ENCODE measurements at regions not wholly inside any gene's neighbourhood (a gene's known extent, or its start where the extent isn't known, plus 50 kb on each side); places are given as distances from the start of the nearest gene placed in this dataset.

GRCh38 chr13:52931131-52931530, 82.7 kb upstream of the PCDH8 start:
- in situ Hi-C loops (cut with MboI) (no loop called here), intact Hi-C loops (cut with micrococcal nuclease) (no loop called here)
- Histone ChIP-seq H2AFZ (ENCODE audit: low read depth, low read length) (no peak overlapping the region), H3K4me2 (ENCODE audit: insufficient read depth, low read length) (no peak overlapping the region), H3K9me3 (replicated peaks; ENCODE audit: control insufficient read depth, insufficient read depth, low read depth, low read length) (no peaks in the 10 kb centered on the region), H3K9me1 (ENCODE audit: control insufficient read depth, insufficient read depth, low read length) (no peaks in the 10 kb centered on the region), H3K27me3 (ENCODE audit: control insufficient read depth in 2 of 2, insufficient read depth in 2 of 2, low read length in 2 of 2) (peaks cover 0 to 3% of the 10 kb centered on the region in 2 experiments; a peak in 1 of 5 replicates), H3K27ac (ENCODE audit: extremely low read depth, low read depth, low read length) (no peak overlapping the region), H3K4me1 (replicated peaks in 1 of 2; ENCODE audit: control insufficient read depth in 2 of 2, insufficient read depth in 2 of 2, low read length in 2 of 2) (no peaks in the 10 kb centered on the region), H3K4me3 (no peak overlapping the region), H3K79me2 (ENCODE audit: control insufficient read depth, insufficient read depth, low read length) (no peaks in the 10 kb centered on the region), H4K20me1 (replicated peaks; ENCODE audit: control insufficient read depth, insufficient read depth, low read length) (no peaks in the 10 kb centered on the region), H3K36me3 (ENCODE audit: control insufficient read depth, insufficient read depth, low read length) (no peaks in the 10 kb centered on the region), H3K9ac (ENCODE audit: insufficient read depth in 1 of 2, low read depth in 2 of 2, low read length in 2 of 2) (no peak overlapping the region)
- CTCF ChIA-PET (ENCODE audit: low intra/inter-chr PET ratio), result no interaction called here
- no peak for ATAC-seq
- no peak for DNase-seq (ENCODE audit: extremely low read depth in 1 of 4, low spot score in 3 of 4)
- no TSS peak for BruUV-seq (replicated peaks)
- FAIRE-seq, result no peak
- 2% methylated on average over 4 of the region's 5 CpGs for WGBS (ENCODE audit: insufficient coverage, low coverage, missing lambda C conversion rate)
- POLR2A ChIA-PET, result no interaction called here
- no peak for TF ChIP-seq SAP30 (IDR thresholded peaks at IDR 0.05; ENCODE audit: borderline replicate concordance, insufficient read depth, low read depth, low read length, poor library complexity, severe bottlenecking)
- no peak for TF ChIP-seq PML (IDR thresholded peaks at IDR 0.05; ENCODE audit: low read length)
- TF ChIP-seq HMBOX1 (IDR thresholded peaks at IDR 0.05), result no peak
- no peak for TF ChIP-seq SAFB (IDR thresholded peaks at IDR 0.05; ENCODE audit: borderline replicate concordance, low read depth, low read length)
- no peak for TF ChIP-seq USF2 (CRISPR knock-in tag; IDR thresholded peaks at IDR 0.05)
- TF ChIP-seq MYBL2 (IDR thresholded peaks at IDR 0.05; ENCODE audit: low read depth), result no peak
- TF ChIP-seq MYBL2 (CRISPR knock-in tag; IDR thresholded peaks at IDR 0.05; ENCODE audit: borderline replicate concordance), result no peak
- no peak for TF ChIP-seq RBBP5 (IDR thresholded peaks at IDR 0.05; ENCODE audit: borderline replicate concordance, insufficient read depth, low read length, poor library complexity, severe bottlenecking)
- TF ChIP-seq DACH1 (IDR thresholded peaks at IDR 0.05; ENCODE audit: partially characterized antibody), result no peak
- TF ChIP-seq MBD1 (CRISPR knock-in tag; IDR thresholded peaks at IDR 0.05), result no peak
- no peak for TF ChIP-seq HMGN3 (IDR thresholded peaks at IDR 0.05; ENCODE audit: borderline replicate concordance, extremely low read depth, insufficient read length, low read depth, low read length)
- no peak for TF ChIP-seq ZNF77 (CRISPR knock-in tag; IDR thresholded peaks at IDR 0.05)
- TF ChIP-seq HMG20A (CRISPR knock-in tag; conservative IDR thresholded peaks at IDR 0.05), result no peak
- no peak for TF ChIP-seq BCL6 (CRISPR knock-in tag; IDR thresholded peaks at IDR 0.05)
- TF ChIP-seq ATF1 (CRISPR knock-in tag; IDR thresholded peaks at IDR 0.05), result no peak
- no peak for TF ChIP-seq ATF1 (tag; IDR thresholded peaks at IDR 0.05)
- no peak for TF ChIP-seq RBM14 (IDR thresholded peaks at IDR 0.05; ENCODE audit: borderline replicate concordance, insufficient read depth, low read depth, low read length)
- TF ChIP-seq ZNF384 (IDR thresholded peaks at IDR 0.05; ENCODE audit: low read depth, low read length), result no peak
- no peak for TF ChIP-seq KLF6 (CRISPR knock-in tag; IDR thresholded peaks at IDR 0.05; ENCODE audit: borderline replicate concordance)
- TF ChIP-seq ZNF512 (tag; IDR thresholded peaks at IDR 0.05), result no peak
